ENCODE measurements at regions not wholly inside any gene's neighbourhood (a gene's known extent, or its start where the extent isn't known, plus 50 kb on each side); places are given as distances from the start of the nearest gene placed in this dataset.

DNA sequence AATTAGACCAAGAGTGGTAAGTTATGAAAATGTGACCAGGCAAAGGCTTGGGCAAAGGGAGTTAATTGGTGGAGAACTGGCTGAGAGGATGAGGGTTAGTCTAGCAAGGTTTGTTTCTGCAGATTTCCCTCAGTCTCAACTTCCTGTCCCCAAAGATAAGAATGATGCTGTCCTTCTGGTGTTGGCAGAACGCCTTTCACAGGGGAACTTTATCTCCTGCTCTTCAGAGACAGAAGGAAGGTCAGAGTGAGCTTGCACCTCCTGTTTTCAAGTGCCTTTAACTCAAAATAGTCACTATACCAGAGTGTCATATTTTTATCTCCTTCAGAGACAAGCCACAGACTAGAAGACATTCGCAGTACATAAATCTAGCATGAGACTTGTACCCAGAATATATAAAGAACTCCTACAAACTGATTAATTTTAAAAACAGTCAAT, 95.7 kb downstream of the TEX51 start:
- Histone ChIP-seq H3K4me3 (no peak overlapping the region), H3K27ac (peak overlapping the region; percentile 86), H3K27me3 (no peaks in the 10 kb centered on the region), H3K36me3 (no peaks in the 10 kb centered on the region), H3K4me1 (ENCODE audit: low read depth) (peaks cover 37% of the 10 kb centered on the region), H3K9me3 (ENCODE audit: low read depth) (no peaks in the 10 kb centered on the region)
- no peak for DNase-seq (ENCODE audit: low read depth in 1 of 2, low spot score in 1 of 2)
- TF ChIP-seq, protein P1, sequence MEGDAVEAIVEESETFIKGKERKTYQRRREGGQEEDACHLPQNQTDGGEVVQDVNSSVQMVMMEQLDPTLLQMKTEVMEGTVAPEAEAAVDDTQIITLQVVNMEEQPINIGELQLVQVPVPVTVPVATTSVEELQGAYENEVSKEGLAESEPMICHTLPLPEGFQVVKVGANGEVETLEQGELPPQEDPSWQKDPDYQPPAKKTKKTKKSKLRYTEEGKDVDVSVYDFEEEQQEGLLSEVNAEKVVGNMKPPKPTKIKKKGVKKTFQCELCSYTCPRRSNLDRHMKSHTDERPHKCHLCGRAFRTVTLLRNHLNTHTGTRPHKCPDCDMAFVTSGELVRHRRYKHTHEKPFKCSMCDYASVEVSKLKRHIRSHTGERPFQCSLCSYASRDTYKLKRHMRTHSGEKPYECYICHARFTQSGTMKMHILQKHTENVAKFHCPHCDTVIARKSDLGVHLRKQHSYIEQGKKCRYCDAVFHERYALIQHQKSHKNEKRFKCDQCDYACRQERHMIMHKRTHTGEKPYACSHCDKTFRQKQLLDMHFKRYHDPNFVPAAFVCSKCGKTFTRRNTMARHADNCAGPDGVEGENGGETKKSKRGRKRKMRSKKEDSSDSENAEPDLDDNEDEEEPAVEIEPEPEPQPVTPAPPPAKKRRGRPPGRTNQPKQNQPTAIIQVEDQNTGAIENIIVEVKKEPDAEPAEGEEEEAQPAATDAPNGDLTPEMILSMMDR (IDR thresholded peaks at IDR 0.05; ENCODE audit: low read depth, low read length), result no peak

DNA sequence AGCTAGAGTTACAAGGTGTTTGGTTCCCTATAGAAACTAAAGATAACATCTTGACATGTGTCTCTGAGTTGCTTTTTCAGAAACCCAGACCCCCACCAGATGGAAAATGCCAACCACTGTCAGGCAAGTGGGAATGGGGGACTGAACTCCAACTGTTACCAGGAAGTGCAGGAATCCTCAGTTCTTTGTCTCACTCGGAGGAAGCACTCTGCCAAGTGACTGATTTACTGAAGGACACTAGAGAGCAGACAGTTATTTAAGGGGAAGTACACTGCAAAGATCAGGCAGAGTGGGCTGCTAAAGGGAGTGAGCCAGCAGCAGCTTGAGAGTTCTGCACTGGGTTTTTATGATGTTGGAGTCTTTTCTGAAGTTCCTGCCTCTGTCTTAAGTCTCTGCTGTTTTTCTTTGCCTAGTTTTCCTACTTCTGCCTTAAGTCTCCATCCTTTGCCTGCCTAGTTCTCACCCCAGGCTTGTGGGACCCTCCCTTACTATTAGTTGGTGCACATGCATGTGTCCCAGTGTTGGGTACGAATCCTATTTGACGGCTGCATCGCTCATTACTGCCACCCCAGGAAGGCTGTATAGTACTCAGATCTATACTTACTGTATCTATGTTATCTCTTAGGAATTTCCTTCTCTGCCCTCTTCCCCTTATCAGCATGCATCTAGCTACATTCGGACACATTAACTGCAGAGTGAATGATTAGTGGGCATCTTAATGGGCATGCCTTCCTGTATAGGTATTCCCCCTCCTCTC, 97.1 kb downstream of the TEX51 start:
- no peak overlapping the region for H3K4me3 ChIP-seq
- no peaks in the 10 kb centered on the region for H3K36me3 ChIP-seq
- DNase-seq (ENCODE audit: low read depth in 1 of 2, low spot score in 1 of 2), result no peak
- peak overlapping the region; percentile 86 for H3K27ac ChIP-seq
- H3K4me1 ChIP-seq (ENCODE audit: low read depth), result peaks cover 37% of the 10 kb centered on the region
- no peaks in the 10 kb centered on the region for H3K9me3 ChIP-seq (ENCODE audit: low read depth)
- H3K27me3 ChIP-seq, result no peaks in the 10 kb centered on the region
- TF ChIP-seq, protein P1 (IDR thresholded peaks at IDR 0.05; ENCODE audit: low read depth, low read length), result no peak

DNA sequence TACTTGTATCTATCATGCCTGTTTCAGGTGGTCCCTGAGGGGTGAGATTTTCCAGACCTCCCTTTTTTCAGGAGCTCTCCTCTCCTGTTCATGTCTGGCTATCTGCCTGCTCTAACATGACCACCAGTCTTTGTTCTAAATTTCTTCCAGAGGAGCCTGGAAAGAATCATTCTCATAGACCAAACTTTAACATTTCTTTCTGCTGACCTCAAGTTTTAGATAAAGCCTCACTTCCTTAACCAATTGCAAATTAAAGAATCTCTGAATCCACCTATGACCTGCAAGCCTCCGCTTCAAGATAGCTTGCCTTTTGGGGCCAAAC, 97.6 kb downstream of the TEX51 start:
- no peaks in the 10 kb centered on the region for H3K36me3 ChIP-seq
- TF ChIP-seq, protein P1 (IDR thresholded peaks at IDR 0.05; ENCODE audit: low read depth, low read length), result no peak
- DNase-seq (ENCODE audit: low read depth in 1 of 2, low spot score in 1 of 2), result no peak
- no peaks in the 10 kb centered on the region for H3K9me3 ChIP-seq (ENCODE audit: low read depth)
- no peaks in the 10 kb centered on the region for H3K27me3 ChIP-seq
- no peak overlapping the region for H3K4me3 ChIP-seq
- H3K4me1 ChIP-seq (ENCODE audit: low read depth), result peaks cover 37% of the 10 kb centered on the region
- H3K27ac ChIP-seq, result peak overlapping the region; percentile 86
